K562 (cell line): ENCODE measurements at regions not wholly inside any gene's neighbourhood (a gene's known extent, or its start where the extent isn't known, plus 50 kb on each side); places are given as distances from the start of the nearest gene placed in this dataset.

ENCODE experiments used
- ATAC-seq: fragments of 200-7000 bp; cut with Tn5 transposase; 3 replicates; pipeline ENCODE4 v1.9.1; 2020; ENCODE audit warnings: moderate library complexity
- BruUV-seq: library from RNA; stranded (reverse); fragments of 400-500 nt; replicated peaks from 2 replicates; lab custom pipeline; 2021; lab: Mats Ljungman, UMichigan
- CTCF ChIA-PET: fragments of 300-600 bp; formaldehyde crosslinking; extraction: SDS; loops from one replicate; lab custom pipeline; 2021; ENCODE audit warnings: low intra/inter-chr PET ratio; lab: Yijun Ruan, JAX
- POLR2A ChIA-PET: fragments of 300-600, 350-650 bp; sonication (Branson Sonifier 250); formaldehyde crosslinking; extraction: SDS; loops from one replicate; lab custom pipeline; 2021; ENCODE audit warnings: antibody characterized with exemption, inconsistent platforms; lab: Yijun Ruan, JAX
- DNase-seq, 4 experiments: peaks; one replicate each; pipeline versions ENCODE4 v3.0.0 to v3.0.0-alpha.2; 2011 to 2018; ENCODE audit warnings: low spot score in 3 of 4, mixed read lengths in 3 of 4; ENCODE audit errors: extremely low read depth in 1 of 4
- FAIRE-seq: peaks from 2 replicates; lab custom pipeline; 2011; peaks lifted over from hg19 to GRCh38; lab: Jason Lieb, UNC
- H2AFZ ChIP-seq: 2 replicates; pipeline ENCODE4 v1.6.0; 2011; ENCODE audit warnings: low read depth, low read length, control low read depth, inconsistent platforms
- H3K27ac ChIP-seq: fragments of 200-600 bp; 3 replicates; pipeline ENCODE4 v1.8.0; 2011; ENCODE audit warnings: low read depth, mild to moderate bottlenecking, control low read depth, inconsistent platforms, low read length, moderate library complexity, mixed read lengths; ENCODE audit errors: extremely low read depth
- H3K27me3 ChIP-seq, 2 experiments: fragments of 300-600 bp in 1 of 2; 2 replicates in 1 of 2; 3 replicates in 1 of 2; pipeline versions ENCODE4 v1.6.0 to v1.8.0; 2011; ENCODE audit warnings: inconsistent platforms in 2 of 2, low read length in 2 of 2, mild to moderate bottlenecking in 1 of 2, mixed read lengths in 1 of 2, moderate library complexity in 1 of 2; ENCODE audit not compliant: control insufficient read depth in 2 of 2, insufficient read depth in 2 of 2
- H3K36me3 ChIP-seq: fragments of 300-600 bp; 3 replicates; pipeline ENCODE4 v1.8.0; 2011; ENCODE audit warnings: mild to moderate bottlenecking, low read length, inconsistent platforms; ENCODE audit not compliant: control insufficient read depth, insufficient read depth
- H3K4me1 ChIP-seq, 2 experiments: fragments of 200-600 bp in 1 of 2; replicated peaks in 1 of 2; 2 replicates in 1 of 2; 3 replicates in 1 of 2; pipeline versions ENCODE4 v1.5.1 to v1.8.0; 2011; ENCODE audit warnings: inconsistent platforms in 2 of 2, low read length in 2 of 2, mild to moderate bottlenecking in 1 of 2, mixed read lengths in 1 of 2, moderate library complexity in 1 of 2; ENCODE audit not compliant: control insufficient read depth in 2 of 2, insufficient read depth in 2 of 2
- H3K4me2 ChIP-seq: 2 replicates; pipeline ENCODE4 v1.6.1; 2011; ENCODE audit warnings: low read length, control low read depth, inconsistent platforms, mixed read lengths; ENCODE audit not compliant: insufficient read depth
- H3K4me3 ChIP-seq: fragments of 200-600 bp; sonication (generic), shearing (Covaris generic); 2 replicates; pipeline ENCODE4 v1.5.1; 2016; ENCODE audit warnings: control low read depth, inconsistent platforms
- H3K79me2 ChIP-seq: fragments of 200-600 bp; 3 replicates; pipeline ENCODE4 v1.8.0; 2011; ENCODE audit warnings: low read length, inconsistent platforms; ENCODE audit not compliant: control insufficient read depth, insufficient read depth
- H3K9ac ChIP-seq, 2 experiments: 2 replicates each; pipeline versions ENCODE4 v1.6.0 to v1.6.1; 2011; ENCODE audit warnings: low read depth in 2 of 2, low read length in 2 of 2, control low read depth in 1 of 2, inconsistent platforms in 1 of 2, mild to moderate bottlenecking in 1 of 2, mixed read lengths in 1 of 2; ENCODE audit not compliant: insufficient read depth in 1 of 2
- H3K9me1 ChIP-seq: one replicate; pipeline ENCODE4 v1.6.0; 2011; ENCODE audit warnings: inconsistent platforms, mild to moderate bottlenecking, low read length, moderate library complexity; ENCODE audit not compliant: control insufficient read depth, insufficient read depth
- H3K9me3 ChIP-seq: replicated peaks from 2 replicates; pipeline ENCODE4 v1.5.1; 2011; ENCODE audit warnings: low read depth, low read length, inconsistent platforms; ENCODE audit not compliant: control insufficient read depth, insufficient read depth
- H4K20me1 ChIP-seq: replicated peaks from 2 replicates; pipeline ENCODE4 v1.6.1; 2011; ENCODE audit warnings: low read length, inconsistent platforms, mixed read lengths; ENCODE audit not compliant: control insufficient read depth, insufficient read depth
- ARID2 ChIP-seq: fragments of 450-650 bp; IDR thresholded peaks from 2 replicates; pipeline ENCODE4 v1.6.1; 2017; ENCODE audit warnings: antibody characterized with exemption, mild to moderate bottlenecking
- FOSL1 ChIP-seq: fragments of 200-800 bp; sonication (Bioruptor generic); conservative IDR thresholded peaks from 2 replicates; pipeline ENCODE4 v1.6.1; 2016; ENCODE audit warnings: missing genetic modification characterization, missing compliant biosample characterization
- RHOXF2B ChIP-seq: fragments of 250-450 bp; sonication (Bioruptor Pico); conservative IDR thresholded peaks from 2 replicates; pipeline ENCODE4 v1.5.1; 2021
- WGBS: fragments of 100-300 bp; shearing (Covaris generic); methylation state at CpG from one replicate; pipeline ENCODE4 v1.1.6; 2016; ENCODE audit warnings: low coverage, mixed read lengths; ENCODE audit not compliant: insufficient coverage; ENCODE audit errors: missing lambda C conversion rate; 5-methylcytosine and 5-hydroxymethylcytosine counted together
- in situ Hi-C: fragments of 300-500 bp; cut with MboI; formaldehyde crosslinking; loops from 4 replicates; pipeline ENCODE4 v1.15.0; 2018; ENCODE audit warnings: inconsistent platforms, mixed read lengths
- intact Hi-C: fragments of 100-400 bp; cut with micrococcal nuclease; formaldehyde crosslinking; loops from 2 replicates; pipeline ENCODE4 v1.14.2; 2022

DNA sequence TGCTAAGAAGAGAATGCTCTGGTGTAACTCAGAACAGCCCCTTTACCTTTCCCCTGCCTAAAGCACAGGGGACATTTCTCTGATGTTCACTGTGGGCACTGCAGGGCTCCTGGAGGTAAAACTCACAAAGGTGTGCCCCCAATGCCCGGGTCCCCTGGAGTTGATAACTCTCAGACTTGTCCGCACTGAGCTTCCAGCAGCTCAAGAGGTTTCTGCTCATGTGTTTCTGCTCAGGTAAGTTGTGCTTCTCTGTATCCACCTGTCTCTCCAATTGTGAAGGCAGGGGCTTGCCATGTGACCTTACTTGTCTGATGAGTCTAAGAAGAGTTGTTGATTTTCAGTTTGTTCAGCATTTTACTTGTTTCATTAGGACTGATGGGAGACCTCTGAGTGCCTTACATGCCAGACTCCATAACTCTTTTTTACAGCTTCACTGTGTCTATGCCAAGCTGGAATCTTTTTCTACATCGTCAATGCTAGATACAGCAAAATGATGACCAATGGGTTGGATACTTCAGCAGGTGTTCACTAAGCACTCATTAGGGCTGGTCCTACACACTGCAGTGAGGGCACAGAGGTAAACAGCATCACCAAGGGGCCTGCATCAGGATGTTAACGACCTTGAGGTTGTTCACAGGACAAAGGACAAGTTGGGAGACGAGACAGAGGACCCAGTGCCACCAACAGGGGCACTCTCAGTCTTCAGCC is 56.4 kb downstream of the MRPL36 start:
- H3K79me2 ChIP-seq = no peaks in the 10 kb centered on the region
- no peak overlapping the region for H3K27ac ChIP-seq
- no peaks in the 10 kb centered on the region for H4K20me1 ChIP-seq
- intact Hi-C loops = no loop called here
- H3K4me2 ChIP-seq = no peak overlapping the region
- peaks cover 35 to 49% of the 10 kb centered on the region in 2 experiments; a peak in 4 of 5 replicates for H3K27me3 ChIP-seq
- ATAC-seq (no peak), DNase-seq (no peak)
- no TSS peak for BruUV-seq
- H3K36me3 ChIP-seq = no peaks in the 10 kb centered on the region
- no peak overlapping the region for H3K9ac ChIP-seq
- no peak overlapping the region for H3K4me3 ChIP-seq
- no peak overlapping the region for H2AFZ ChIP-seq
- POLR2A ChIA-PET = no interaction called here
- peaks cover 0 to 15% of the 10 kb centered on the region in 2 experiments; a peak in 2 of 5 replicates for H3K4me1 ChIP-seq
- H3K9me1 ChIP-seq = no peaks in the 10 kb centered on the region
- no peak for TF ChIP-seq FOSL1 (tag)
- TF ChIP-seq, all 486 proteins: peak for 0
- CTCF ChIA-PET = no interaction called here
- FAIRE-seq = no peak
- in situ Hi-C loops = loop anchor here (10.0 kb wide), 1 partner anchor 292 kb away; no protein-coding TSS in a partner anchor
- 4% methylated on average over 5 of the region's 5 CpGs for WGBS
- H3K9me3 ChIP-seq = no peaks in the 10 kb centered on the region

DNA sequence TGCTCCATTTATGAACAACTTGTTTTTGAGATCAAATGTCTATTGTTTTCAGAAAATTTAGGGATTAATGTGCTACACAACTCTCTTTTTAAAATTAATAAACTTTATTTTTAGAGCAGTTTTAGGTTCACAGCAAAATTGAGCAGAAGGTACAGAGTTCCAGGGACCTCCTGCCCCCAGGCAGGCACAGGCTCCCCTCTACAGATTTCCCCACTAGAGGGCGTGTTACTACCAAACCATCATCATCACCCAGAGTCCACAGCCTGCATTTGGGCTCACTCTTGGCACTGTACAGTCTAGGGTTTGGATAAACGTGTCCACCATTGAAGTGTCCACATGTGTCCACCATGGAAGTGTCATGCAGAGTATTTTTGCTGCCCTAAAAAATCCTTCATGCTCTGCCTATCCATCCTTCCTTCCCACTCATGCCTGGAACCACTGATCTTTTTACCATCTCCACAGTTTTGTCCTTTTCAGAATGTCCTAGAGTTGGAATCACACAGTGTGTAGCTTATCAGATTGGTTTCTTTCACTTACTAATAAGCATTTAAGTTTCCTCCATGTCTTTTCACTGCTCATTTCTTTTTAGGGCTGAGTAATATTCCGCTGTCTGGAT is 61.7 kb downstream of the MRPL36 start:
- peaks cover 4% of the 10 kb centered on the region; the same call in 1 of the 2 replicates for H4K20me1 ChIP-seq
- ChIA-PET POLR2A (no interaction called here), CTCF (no interaction called here)
- no TSS peak for BruUV-seq
- H3K9me3 ChIP-seq = no peaks in the 10 kb centered on the region
- 6% methylated on average over 3 of the region's 3 CpGs for WGBS
- no peaks in the 10 kb centered on the region for H3K4me1 ChIP-seq
- peaks cover 0 to 16% of the 10 kb centered on the region in 2 experiments; a peak in 3 of 5 replicates for H3K27me3 ChIP-seq
- no peak overlapping the region for H2AFZ ChIP-seq
- H3K36me3 ChIP-seq = no peaks in the 10 kb centered on the region
- ATAC-seq = peak; percentile 97
- in situ Hi-C loops (no loop called here), intact Hi-C loops (loop anchor here (2.0 kb wide), 1 partner anchor 413 kb away; no protein-coding TSS in a partner anchor)
- DNase-seq = peak; percentile 61 to 82 (median 77)
- H3K9me1 ChIP-seq = no peaks in the 10 kb centered on the region
- H3K27ac ChIP-seq = no peak overlapping the region
- H3K79me2 ChIP-seq = no peaks in the 10 kb centered on the region
- H3K9ac ChIP-seq = no peak overlapping the region
- H3K4me3 ChIP-seq = no peak overlapping the region
- FAIRE-seq = peak; percentile 91
- H3K4me2 ChIP-seq = no peak overlapping the region
- TF ChIP-seq ARID2 = no peak
- no peak for TF ChIP-seq RHOXF2B
